ENCODE measurements at regions not wholly inside any gene's neighbourhood (a gene's known extent, or its start where the extent isn't known, plus 50 kb on each side); places are given as distances from the start of the nearest gene placed in this dataset.
"Not testable (repeated sequence)": the region's sequence is repeated elsewhere in the genome, so short reads cannot be mapped to it uniquely, and the experiment has no call there.

- ChIA-PET POLR2A (no interaction called here), CTCF (no interaction called here)
- Mint-ChIP-seq H3K27ac (no peak overlapping the region), H3K9me3 (no peaks in the 10 kb centered on the region), H3K4me1 (ENCODE audit: low read depth) (no peaks in the 10 kb centered on the region), H3K27me3 (no peaks in the 10 kb centered on the region), H3K4me3 (no peak overlapping the region), H3K36me3 (no peaks in the 10 kb centered on the region)
- intact Hi-C loops (cut with micrococcal nuclease): no loop called here
- DNase-seq: no peak
These were observed 91.7 kb upstream of the CTAGE1 start for GRCh38 chr18:22509423-22509822.

GRCh38 chr18:22510697-22511096 is 93.0 kb upstream of the CTAGE1 start:
- no peak for DNase-seq
- H3K27me3 Mint-ChIP-seq: no peaks in the 10 kb centered on the region
- intact Hi-C loops (cut with micrococcal nuclease): no loop called here
- no peaks in the 10 kb centered on the region for H3K4me1 Mint-ChIP-seq (ENCODE audit: low read depth)
- H3K9me3 Mint-ChIP-seq: no peaks in the 10 kb centered on the region
- no peak overlapping the region for H3K27ac Mint-ChIP-seq
- ChIA-PET CTCF (no interaction called here), POLR2A (no interaction called here)
- no peaks in the 10 kb centered on the region for H3K36me3 Mint-ChIP-seq
- no peak overlapping the region for H3K4me3 Mint-ChIP-seq

GRCh38 chr18:22513721-22514481 is 96.2 kb upstream of the CTAGE1 start:
- no peak for DNase-seq
- Mint-ChIP-seq H3K4me3 (no peak overlapping the region), H3K9me3 (no peaks in the 10 kb centered on the region), H3K27ac (no peak overlapping the region), H3K4me1 (ENCODE audit: low read depth) (no peaks in the 10 kb centered on the region), H3K27me3 (peaks cover 2% of the 10 kb centered on the region), H3K36me3 (no peaks in the 10 kb centered on the region)
- CTCF ChIA-PET: no interaction called here
- intact Hi-C loops (cut with micrococcal nuclease): no loop called here
- POLR2A ChIA-PET: no interaction called here

- ChIA-PET CTCF (no interaction called here), POLR2A (no interaction called here)
- intact Hi-C loops (cut with micrococcal nuclease): no loop called here
- Mint-ChIP-seq H3K27me3 (peaks cover 2% of the 10 kb centered on the region), H3K27ac (no peak overlapping the region), H3K4me1 (ENCODE audit: low read depth) (no peaks in the 10 kb centered on the region), H3K36me3 (no peaks in the 10 kb centered on the region), H3K4me3 (no peak overlapping the region), H3K9me3 (no peaks in the 10 kb centered on the region)
- DNase-seq: no peak
These were observed 96.9 kb upstream of the CTAGE1 start for GRCh38 chr18:22514655-22515054.

GRCh38 chr18:22515250-22515649 is 97.5 kb upstream of the CTAGE1 start:
- ChIA-PET CTCF (no interaction called here), POLR2A (no interaction called here)
- intact Hi-C loops (cut with micrococcal nuclease): no loop called here
- H3K27ac Mint-ChIP-seq: no peak overlapping the region
- no peak for DNase-seq
- H3K4me3 Mint-ChIP-seq: no peak overlapping the region
- H3K9me3 Mint-ChIP-seq: no peaks in the 10 kb centered on the region
- peaks cover 2% of the 10 kb centered on the region for H3K27me3 Mint-ChIP-seq
- no peaks in the 10 kb centered on the region for H3K36me3 Mint-ChIP-seq
- no peaks in the 10 kb centered on the region for H3K4me1 Mint-ChIP-seq (ENCODE audit: low read depth)

- intact Hi-C loops (cut with micrococcal nuclease): no loop called here
- H3K27me3 Mint-ChIP-seq: peaks cover 2% of the 10 kb centered on the region
- H3K27ac Mint-ChIP-seq: no peak overlapping the region
- no peak for DNase-seq
- POLR2A ChIA-PET: no interaction called here
- H3K4me1 Mint-ChIP-seq (ENCODE audit: low read depth): no peaks in the 10 kb centered on the region
- CTCF ChIA-PET: no interaction called here
- no peak overlapping the region for H3K4me3 Mint-ChIP-seq
- H3K9me3 Mint-ChIP-seq: no peaks in the 10 kb centered on the region
- no peaks in the 10 kb centered on the region for H3K36me3 Mint-ChIP-seq
These were observed 99.6 kb upstream of the CTAGE1 start for GRCh38 chr18:22517356-22517755.

- H3K27me3 Mint-ChIP-seq: peaks cover 2% of the 10 kb centered on the region
- no peaks in the 10 kb centered on the region for H3K4me1 Mint-ChIP-seq (ENCODE audit: low read depth)
- H3K4me3 Mint-ChIP-seq: no peak overlapping the region
- no peak overlapping the region for H3K27ac Mint-ChIP-seq
- POLR2A ChIA-PET: no interaction called here
- no peak for DNase-seq
- H3K9me3 Mint-ChIP-seq: no peaks in the 10 kb centered on the region
- CTCF ChIA-PET: no interaction called here
- no peaks in the 10 kb centered on the region for H3K36me3 Mint-ChIP-seq
- intact Hi-C loops (cut with micrococcal nuclease): no loop called here
These were observed 103.5 kb upstream of the CTAGE1 start for GRCh38 chr18:22521026-22521707.

GRCh38 chr18:22523481-22523880 is 105.8 kb upstream of the CTAGE1 start:
- Mint-ChIP-seq H3K27ac (no peak overlapping the region), H3K27me3 (no peaks in the 10 kb centered on the region), H3K9me3 (no peaks in the 10 kb centered on the region), H3K36me3 (no peaks in the 10 kb centered on the region), H3K4me3 (no peak overlapping the region), H3K4me1 (ENCODE audit: low read depth) (no peaks in the 10 kb centered on the region)
- intact Hi-C loops (cut with micrococcal nuclease): no loop called here
- CTCF ChIA-PET: no interaction called here
- DNase-seq: no peak
- POLR2A ChIA-PET: no interaction called here

GRCh38 chr18:22524783-22525182 is 107.1 kb upstream of the CTAGE1 start:
- no peaks in the 10 kb centered on the region for H3K27me3 Mint-ChIP-seq
- peaks cover 3% of the 10 kb centered on the region for H3K9me3 Mint-ChIP-seq
- no peaks in the 10 kb centered on the region for H3K36me3 Mint-ChIP-seq
- no peak overlapping the region for H3K27ac Mint-ChIP-seq
- intact Hi-C loops (cut with micrococcal nuclease): no loop called here
- H3K4me3 Mint-ChIP-seq: no peak overlapping the region
- no peaks in the 10 kb centered on the region for H3K4me1 Mint-ChIP-seq (ENCODE audit: low read depth)
- ChIA-PET CTCF (no interaction called here), POLR2A (no interaction called here)
- DNase-seq: no peak

- ChIA-PET CTCF (no interaction called here), POLR2A (no interaction called here)
- Mint-ChIP-seq H3K4me1 (ENCODE audit: low read depth) (no peaks in the 10 kb centered on the region), H3K9me3 (peaks cover 3% of the 10 kb centered on the region), H3K27me3 (no peaks in the 10 kb centered on the region), H3K36me3 (no peaks in the 10 kb centered on the region), H3K4me3 (no peak overlapping the region), H3K27ac (no peak overlapping the region)
- DNase-seq: no peak
- intact Hi-C loops (cut with micrococcal nuclease): no loop called here
These were observed 107.6 kb upstream of the CTAGE1 start for GRCh38 chr18:22525313-22525712.

GRCh38 chr18:22525883-22526282 is 108.2 kb upstream of the CTAGE1 start:
- Mint-ChIP-seq H3K4me1 (ENCODE audit: low read depth) (no peaks in the 10 kb centered on the region), H3K27ac (no peak overlapping the region), H3K36me3 (no peaks in the 10 kb centered on the region), H3K27me3 (no peaks in the 10 kb centered on the region), H3K4me3 (no peak overlapping the region), H3K9me3 (peaks cover 3% of the 10 kb centered on the region)
- intact Hi-C loops (cut with micrococcal nuclease): no loop called here
- ChIA-PET CTCF (no interaction called here), POLR2A (no interaction called here)
- no peak for DNase-seq

- no peaks in the 10 kb centered on the region for H3K27me3 Mint-ChIP-seq
- H3K36me3 Mint-ChIP-seq: no peaks in the 10 kb centered on the region
- POLR2A ChIA-PET: no interaction called here
These were observed 110.6 kb upstream of the CTAGE1 start for GRCh38 chr18:22528291-22528690.

GRCh38 chr18:22534706-22535105 is 117.0 kb upstream of the CTAGE1 start:
- H3K27ac Mint-ChIP-seq; intact Hi-C loops (cut with micrococcal nuclease); DNase-seq; CTCF ChIA-PET; POLR2A ChIA-PET; H3K9me3 Mint-ChIP-seq; H3K36me3 Mint-ChIP-seq; H3K4me1 Mint-ChIP-seq (ENCODE audit: low read depth); H3K27me3 Mint-ChIP-seq; H3K4me3 Mint-ChIP-seq: not testable (repeated sequence)

More at GRCh38 chr18:22528291-22528690, 110.6 kb upstream of the CTAGE1 start:
- Mint-ChIP-seq H3K27ac (no peak overlapping the region), H3K9me3 (peaks cover 3% of the 10 kb centered on the region), H3K4me3 (no peak overlapping the region), H3K4me1 (ENCODE audit: low read depth) (no peaks in the 10 kb centered on the region)
- intact Hi-C loops (cut with micrococcal nuclease): no loop called here
- no peak for DNase-seq
- CTCF ChIA-PET: no interaction called here
